Fibroblast of the aortic adventitia (primary cell): ENCODE measurements at regions not wholly inside any gene's neighbourhood (a gene's known extent, or its start where the extent isn't known, plus 50 kb on each side); places are given as distances from the start of the nearest gene placed in this dataset.

Experiments used
- DNase-seq: peaks from one replicate; pipeline ENCODE4 v3.0.0-alpha.2; 2010; ENCODE audit warnings: low read depth
- H3K4me3 ChIP-seq: 2 replicates; pipeline ENCODE4 v1.5.1; 2011; ENCODE audit warnings: low read depth, mild to moderate bottlenecking, control low read depth, low read length, moderate library complexity
- CTCF ChIP-seq: IDR thresholded peaks from 2 replicates; pipeline ENCODE4 v1.5.1; 2011; ENCODE audit warnings: mild to moderate bottlenecking, low read length, control low read depth, inconsistent platforms; ENCODE audit not compliant: insufficient read depth

- no peak for DNase-seq
- no peak for TF ChIP-seq CTCF
Observed at GRCh38 chr14:50008974-50009373, 107.4 kb downstream of the VCPKMT start.

GRCh38 chr14:50010752-50011151 is 105.6 kb downstream of the VCPKMT start:
- no peak for TF ChIP-seq CTCF
- H3K4me3 ChIP-seq: no peak overlapping the region
- peak; percentile 37 for DNase-seq

More at GRCh38 chr14:50008974-50009373, 107.4 kb downstream of the VCPKMT start:
- no peak overlapping the region for H3K4me3 ChIP-seq

- no peak overlapping the region for H3K4me3 ChIP-seq
- no peak for TF ChIP-seq CTCF
- no peak for DNase-seq
Observed at GRCh38 chr14:50011242-50011641, 105.1 kb downstream of the VCPKMT start.

- peak; percentile 5 for TF ChIP-seq CTCF
- no peak overlapping the region for H3K4me3 ChIP-seq
- peak; percentile 57 for DNase-seq
Observed at GRCh38 chr14:50012644-50013043, 103.7 kb downstream of the VCPKMT start.

- TF ChIP-seq CTCF: no peak
- H3K4me3 ChIP-seq: no peak overlapping the region
- DNase-seq: no peak
Observed at GRCh38 chr14:50013198-50013918, 103.0 kb downstream of the VCPKMT start.

GRCh38 chr14:50013934-50014333 is 102.4 kb downstream of the VCPKMT start:
- TF ChIP-seq CTCF: no peak
- no peak overlapping the region for H3K4me3 ChIP-seq
- DNase-seq: no peak
